ENCODE measurements at regions not wholly inside any gene's neighbourhood (a gene's known extent, or its start where the extent isn't known, plus 50 kb on each side); places are given as distances from the start of the nearest gene placed in this dataset.

GRCh38 chr7:125661006-125661405 is 731.4 kb upstream of the POT1 start:
- DNase-seq = no peak

DNA sequence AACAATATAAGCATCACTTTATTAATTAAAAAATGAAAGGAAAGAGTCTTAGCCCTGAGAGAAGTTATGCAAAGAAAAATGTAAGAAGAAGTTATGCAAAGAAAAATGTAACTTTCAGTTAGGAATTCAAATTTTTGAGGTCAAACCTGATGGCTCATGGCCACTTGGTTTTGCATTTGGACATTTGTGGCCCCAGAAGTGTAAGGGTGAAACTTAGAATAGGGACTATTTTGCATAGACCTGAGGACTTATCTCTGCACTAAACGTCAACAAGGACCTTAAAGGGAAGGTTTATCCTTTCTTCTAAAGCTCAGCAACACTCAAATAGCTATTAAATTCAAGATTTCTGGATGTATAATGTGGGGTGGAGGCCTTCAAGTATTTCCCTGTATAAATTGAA is 724.5 kb upstream of the POT1 start:
- DNase-seq = no peak

DNA sequence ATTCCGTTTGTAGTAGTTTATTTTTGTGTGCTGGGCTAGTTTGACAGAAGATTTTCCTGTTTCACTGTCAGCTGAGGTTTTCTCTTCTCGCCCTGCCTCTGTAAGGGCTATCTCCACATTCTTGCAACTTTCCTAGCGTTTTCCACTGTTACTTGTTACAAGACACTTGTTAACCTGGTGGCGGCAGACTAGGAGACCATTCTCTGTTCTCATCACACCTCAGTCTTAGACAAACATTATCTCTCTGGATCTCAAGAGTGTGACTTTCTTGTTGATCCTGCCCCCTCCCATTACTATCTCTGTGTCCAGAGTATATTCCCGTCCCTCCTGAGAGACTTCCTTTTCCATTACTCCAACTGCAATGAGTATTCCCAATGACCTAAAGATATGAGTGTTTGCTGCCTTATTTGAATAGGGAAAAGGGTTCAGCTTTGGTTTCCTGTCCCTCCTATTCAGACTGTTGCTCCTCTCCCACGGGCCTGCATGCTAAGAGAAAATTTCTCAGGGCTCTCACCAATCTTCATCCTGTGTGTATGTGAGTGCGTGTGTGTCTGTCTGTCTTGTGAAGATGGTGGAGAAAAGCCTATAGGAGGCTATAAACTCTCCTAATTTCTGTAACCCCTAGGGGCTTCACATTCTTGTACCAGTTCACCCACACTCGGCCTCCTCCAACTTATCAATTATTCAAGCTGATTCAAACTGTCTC is 722.4 kb upstream of the POT1 start:
- no peak for DNase-seq

GRCh38 chr7:125648543-125648942 is 718.9 kb upstream of the POT1 start:
- DNase-seq = no peak

- DNase-seq = no peak
Observed at GRCh38 chr7:125645770-125646169, 716.1 kb upstream of the POT1 start.

- no peak for DNase-seq
Observed at GRCh38 chr7:125644109-125644508, 714.5 kb upstream of the POT1 start.

GRCh38 chr7:125643302-125643701 is 713.7 kb upstream of the POT1 start:
- DNase-seq = no peak

GRCh38 chr7:125641884-125642283 is 712.3 kb upstream of the POT1 start:
- DNase-seq = no peak

DNA sequence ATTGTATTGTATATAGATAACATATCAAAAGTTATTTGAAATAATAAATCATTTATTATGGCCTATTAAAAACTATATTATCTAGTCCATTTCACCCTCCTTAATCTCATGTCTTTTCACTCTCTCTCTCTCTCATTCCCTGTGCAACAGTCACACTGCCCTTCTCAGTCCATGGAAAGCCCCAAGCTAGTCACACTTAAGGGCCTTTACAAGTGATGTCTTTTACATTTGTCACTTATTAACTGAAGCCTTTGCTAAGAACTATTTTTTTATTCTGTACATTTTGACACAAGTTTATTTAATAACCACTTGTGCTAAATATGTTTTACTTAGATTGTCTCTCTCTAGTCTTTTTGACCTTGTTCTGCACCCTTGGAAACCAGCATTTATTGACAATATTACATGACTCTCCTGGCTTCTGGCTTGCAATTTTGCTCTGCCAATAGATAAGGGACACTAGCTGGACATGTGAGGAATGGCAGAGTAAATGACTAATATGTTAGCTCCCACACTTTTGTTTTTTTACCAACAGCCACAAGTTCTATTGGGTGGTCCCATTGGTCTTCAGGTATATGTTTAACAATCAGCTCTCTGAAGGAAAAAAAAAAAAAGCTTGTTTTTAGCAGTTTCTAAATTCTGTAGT is 706.8 kb upstream of the POT1 start:
- DNase-seq = no peak

DNA sequence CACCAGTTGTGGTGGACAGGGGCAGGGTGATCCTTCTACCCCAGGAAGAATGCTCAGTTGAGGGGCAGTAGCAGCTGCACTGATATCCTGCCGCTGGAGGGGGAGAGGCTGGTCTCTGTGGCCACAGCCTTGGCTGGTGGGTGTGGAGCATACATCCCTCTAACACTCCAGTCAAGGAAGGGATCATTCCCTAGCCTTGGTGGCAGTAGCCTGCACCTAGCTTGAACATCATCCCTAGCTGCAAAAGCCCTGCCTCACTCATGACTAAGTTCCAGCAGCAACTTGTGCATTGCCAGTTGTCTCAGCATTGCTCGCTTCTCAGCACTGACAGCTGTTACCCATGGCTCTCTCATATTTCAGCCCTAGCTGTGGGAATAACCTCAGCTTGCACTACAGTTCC is 688.9 kb upstream of the POT1 start:
- no peak for DNase-seq

DNA sequence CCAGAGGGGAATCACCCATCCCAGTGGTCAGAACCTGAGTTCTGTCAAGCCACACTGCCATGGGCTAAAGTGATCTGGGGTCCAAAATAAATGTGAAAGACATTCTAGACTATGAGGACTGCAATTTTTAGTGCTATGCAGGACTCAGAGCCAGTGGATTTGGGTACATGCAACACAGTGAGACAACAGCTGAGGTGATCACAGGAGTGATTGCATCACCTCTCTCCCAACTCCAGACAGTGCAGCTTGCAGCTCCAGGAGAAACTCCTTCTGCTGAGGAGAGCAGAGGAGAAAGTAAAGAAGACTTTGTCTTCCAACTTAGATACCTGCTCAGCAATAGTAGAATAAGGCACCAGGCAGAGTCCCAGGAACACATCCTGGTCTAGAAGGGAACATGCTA is 682.0 kb upstream of the POT1 start:
- no peak for DNase-seq

GRCh38 chr7:125606671-125607070 is 677.0 kb upstream of the POT1 start:
- DNase-seq = no peak

- no peak for DNase-seq
Observed at GRCh38 chr7:125605241-125605640, 675.6 kb upstream of the POT1 start.

GRCh38 chr7:125602441-125602840 is 672.8 kb upstream of the POT1 start:
- DNase-seq = no peak

GRCh38 chr7:125599387-125599786 is 669.8 kb upstream of the POT1 start:
- DNase-seq = no peak

GRCh38 chr7:125592331-125592730 is 662.7 kb upstream of the POT1 start:
- DNase-seq = no peak

DNA sequence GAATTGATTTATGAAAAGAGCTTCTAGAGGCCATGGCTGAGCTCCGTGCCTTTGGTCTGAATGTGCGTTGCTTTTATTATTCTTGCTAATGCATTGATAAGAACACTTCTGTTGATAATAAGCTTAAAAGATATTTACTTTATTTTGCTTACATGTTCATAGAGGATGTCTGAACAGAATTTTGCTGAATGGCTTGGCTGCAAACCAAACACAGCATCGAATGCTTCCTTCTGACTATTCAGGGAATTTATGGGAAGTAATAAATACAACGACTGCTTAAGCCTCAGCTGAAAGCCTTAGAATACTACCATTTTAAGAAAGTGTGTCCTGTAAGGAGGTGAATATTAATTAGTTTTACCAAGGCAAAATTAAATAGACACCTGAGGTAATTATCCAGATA is 643.5 kb upstream of the POT1 start:
- peak; percentile 50 for DNase-seq

GRCh38 chr7:125572414-125572813 is 642.8 kb upstream of the POT1 start:
- DNase-seq = no peak

DNA sequence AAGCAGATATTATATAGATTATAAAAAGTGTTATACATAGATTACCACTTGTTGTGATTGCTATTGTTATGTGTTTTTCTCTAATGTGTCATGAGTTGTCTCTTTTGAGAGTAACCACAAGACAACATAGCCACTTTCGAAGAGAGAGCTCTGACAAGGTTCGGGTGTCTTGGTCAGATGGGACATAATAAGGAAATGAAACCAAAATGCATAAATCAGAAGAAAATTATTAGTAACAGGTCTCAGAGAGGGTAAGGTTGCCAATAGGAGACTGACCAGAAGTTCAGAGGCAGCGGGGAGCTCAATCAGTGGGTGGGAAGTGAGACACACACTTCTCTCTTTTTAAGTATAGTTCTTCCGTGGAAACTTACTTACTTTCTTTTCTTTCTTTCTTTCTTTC is 639.2 kb upstream of the POT1 start:
- no peak for DNase-seq

GRCh38 chr7:125567686-125568085 is 638.1 kb upstream of the POT1 start:
- no peak for DNase-seq

DNA sequence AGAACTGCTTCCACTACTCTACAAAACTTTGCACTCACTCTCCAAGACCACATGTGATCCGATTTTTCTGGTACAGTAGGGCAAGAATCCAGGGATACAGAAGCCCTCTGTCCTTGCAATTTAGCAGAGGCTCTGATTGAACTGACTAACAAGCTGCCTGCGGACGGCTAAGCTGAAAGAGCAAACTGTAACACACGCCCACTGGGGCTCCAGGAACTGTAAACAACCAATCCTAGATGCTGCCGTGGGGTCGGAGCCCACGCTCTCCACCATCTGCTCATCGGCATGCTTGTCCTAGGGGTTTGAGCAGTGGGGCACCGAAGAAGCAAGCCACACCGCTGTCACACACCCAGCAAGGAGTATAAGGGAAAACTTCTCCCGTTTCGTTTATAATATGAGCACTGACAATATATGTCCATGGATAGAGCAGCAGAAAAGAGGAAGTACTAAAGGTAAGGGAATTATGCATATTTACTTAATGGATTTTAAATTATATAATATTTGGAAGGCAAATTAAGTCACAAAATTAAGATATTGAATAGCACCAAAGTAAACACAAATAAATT is 634.4 kb upstream of the POT1 start:
- no peak for DNase-seq

GRCh38 chr7:125563557-125563956 is 633.9 kb upstream of the POT1 start:
- no peak for DNase-seq

DNA sequence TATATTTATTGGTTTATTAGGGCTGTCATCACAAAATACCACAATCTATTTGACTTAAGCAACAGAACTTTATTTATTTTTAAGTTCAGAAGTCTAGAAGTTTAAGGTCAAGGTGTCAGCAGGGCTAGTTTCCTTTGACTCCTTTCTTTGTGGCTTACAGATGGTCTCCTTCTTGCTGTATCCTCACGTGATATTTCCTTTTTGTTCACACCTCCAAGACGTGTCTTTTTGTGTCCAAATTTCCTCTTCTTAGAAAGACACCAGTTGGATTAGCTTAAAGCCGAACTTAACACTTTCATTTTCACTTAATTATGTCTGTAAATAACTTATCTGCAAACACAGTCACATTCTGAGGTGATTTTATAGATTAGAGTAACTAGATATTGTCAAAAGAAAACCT is 631.4 kb upstream of the POT1 start:
- no peak for DNase-seq

DNA sequence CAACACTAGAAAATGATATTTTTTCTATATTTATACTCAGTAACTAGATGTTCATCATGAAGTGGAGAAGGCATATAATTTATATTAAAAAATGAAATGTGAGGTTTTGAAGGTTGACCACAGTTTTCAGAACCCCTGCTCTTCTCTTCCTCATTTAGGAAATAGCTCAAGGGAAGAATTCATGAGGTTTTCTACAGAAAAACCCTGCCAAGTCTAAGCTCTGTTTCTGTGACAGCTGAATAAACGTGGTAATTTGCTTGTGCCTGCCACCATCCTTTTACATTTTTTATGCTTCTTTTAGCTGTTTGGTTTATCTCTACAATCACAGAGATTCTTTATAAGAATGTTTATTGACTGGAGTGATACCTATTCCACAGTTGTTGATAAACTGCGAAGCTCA is 630.3 kb upstream of the POT1 start:
- DNase-seq = no peak

GRCh38 chr7:125555916-125556315 is 626.3 kb upstream of the POT1 start:
- DNase-seq = no peak
